IPS-NIHi7 (cell line): ENCODE measurements at regions not wholly inside any gene's neighbourhood (a gene's known extent, or its start where the extent isn't known, plus 50 kb on each side); places are given as distances from the start of the nearest gene placed in this dataset.
A peak's percentile ranks its signal among the peaks of the same experiment; 100 is the strongest.

ENCODE experiments used
- DNase-seq: peaks from one replicate; pipeline ENCODE4 v3.0.0; 2012; ENCODE audit warnings: mixed read lengths; ENCODE audit errors: extremely low spot score

DNA sequence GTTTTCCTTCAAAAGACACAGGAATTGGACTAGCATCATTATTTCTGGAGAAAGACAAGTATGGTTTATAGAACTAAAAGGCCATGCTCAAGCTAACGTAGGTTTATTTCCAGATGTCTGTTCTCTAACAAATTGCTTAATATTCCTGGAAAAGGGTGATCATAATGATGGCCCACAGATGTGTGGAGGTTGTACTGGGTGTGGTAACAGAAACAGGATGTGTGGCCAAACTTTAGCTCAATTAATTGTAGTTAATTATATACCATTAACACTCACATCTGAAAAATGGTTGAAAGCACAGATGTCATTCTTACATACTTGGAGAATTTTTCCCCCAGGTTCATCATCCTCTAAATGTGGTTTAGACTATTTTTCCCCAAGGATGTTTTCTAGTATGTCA lies 292.7 kb upstream of the RASA1 start:
- no peak for DNase-seq

- DNase-seq: no peak
Observed at GRCh38 chr5:86977190-86977589, 290.5 kb upstream of the RASA1 start.

GRCh38 chr5:86977808-86978207 lies 289.9 kb upstream of the RASA1 start:
- DNase-seq: no peak

DNA sequence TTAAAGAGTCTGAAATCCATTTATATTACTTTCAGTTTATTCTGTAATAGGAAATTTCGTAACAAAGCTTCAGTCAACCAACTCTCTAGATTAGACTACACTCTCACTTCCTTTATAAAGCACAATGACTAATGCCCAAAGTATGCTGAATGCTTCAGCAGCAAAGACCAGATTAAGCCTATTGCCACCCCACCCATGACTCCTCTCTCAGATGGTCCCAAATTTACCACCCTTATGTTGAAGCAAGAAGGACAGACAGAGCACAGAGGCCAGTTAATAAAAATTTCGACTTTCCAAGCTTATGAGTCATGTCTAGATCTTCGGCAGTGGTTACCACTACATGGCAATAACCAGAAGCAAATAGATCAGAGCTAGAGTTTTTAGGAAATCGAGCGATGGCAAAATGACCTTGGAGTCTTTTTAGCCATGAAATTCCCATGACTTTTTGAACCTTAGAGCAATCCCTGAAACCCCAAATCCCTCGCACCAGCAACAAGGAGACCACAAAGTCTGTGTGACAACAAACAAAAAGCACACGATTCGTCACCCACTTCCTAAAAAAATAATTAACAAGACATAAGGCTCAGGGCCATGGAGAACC lies 287.8 kb upstream of the RASA1 start:
- DNase-seq: no peak

DNA sequence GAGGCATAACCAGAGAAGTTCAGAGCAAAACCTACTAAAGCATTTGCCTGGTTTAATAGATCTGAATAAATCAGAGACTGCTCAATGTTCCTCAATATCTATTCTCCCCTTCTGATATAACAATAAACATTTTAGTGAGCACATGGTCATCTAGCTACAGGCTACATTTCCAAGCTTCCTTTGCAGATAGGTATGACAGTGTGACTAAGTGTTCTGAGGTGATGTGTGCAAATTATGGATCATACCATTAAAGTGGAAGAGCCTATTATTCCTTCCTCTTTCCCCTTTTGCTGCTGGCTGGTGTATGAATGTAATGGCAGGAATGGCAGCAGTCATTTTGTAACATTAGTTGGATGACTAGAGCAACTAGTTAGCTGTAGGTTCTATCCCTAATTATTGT lies 285.8 kb upstream of the RASA1 start:
- no peak for DNase-seq

DNA sequence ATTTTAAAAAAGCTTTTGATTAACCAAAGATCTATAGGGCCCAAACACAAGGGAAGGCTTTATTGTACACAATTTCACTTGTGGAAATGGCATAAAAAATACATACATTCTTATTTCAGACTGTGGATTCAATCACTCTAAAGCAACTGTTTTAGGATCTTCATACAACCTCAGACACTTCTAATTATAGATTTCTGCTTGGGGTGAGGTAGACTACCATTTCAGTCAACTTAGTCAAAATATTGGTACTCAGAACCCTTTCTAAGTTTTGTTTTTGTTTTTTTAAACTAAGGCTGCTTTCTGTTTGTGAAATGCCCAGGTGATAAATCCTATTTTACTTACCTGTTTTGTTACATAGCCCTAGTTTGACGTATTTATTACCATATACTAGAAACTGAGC lies 284.5 kb upstream of the RASA1 start:
- DNase-seq: no peak

DNA sequence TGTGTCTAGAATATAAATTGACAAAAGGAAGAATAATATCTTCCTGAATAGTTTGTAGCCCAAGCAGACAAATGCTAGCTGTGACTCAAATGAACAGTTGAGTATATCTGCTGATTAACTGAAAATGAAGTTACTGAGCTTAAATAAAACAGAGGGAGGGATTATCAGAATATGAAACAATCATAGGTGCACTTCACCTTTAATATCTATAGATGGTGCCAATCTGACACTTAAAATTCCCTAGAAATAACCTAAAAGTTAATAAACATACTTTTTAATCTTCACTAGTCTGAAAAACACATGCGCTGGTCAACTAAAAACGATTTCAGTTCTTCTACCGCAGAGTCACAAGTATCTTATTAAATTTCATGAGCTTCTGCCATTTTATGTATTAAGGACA lies 280.8 kb upstream of the RASA1 start:
- no peak for DNase-seq

DNA sequence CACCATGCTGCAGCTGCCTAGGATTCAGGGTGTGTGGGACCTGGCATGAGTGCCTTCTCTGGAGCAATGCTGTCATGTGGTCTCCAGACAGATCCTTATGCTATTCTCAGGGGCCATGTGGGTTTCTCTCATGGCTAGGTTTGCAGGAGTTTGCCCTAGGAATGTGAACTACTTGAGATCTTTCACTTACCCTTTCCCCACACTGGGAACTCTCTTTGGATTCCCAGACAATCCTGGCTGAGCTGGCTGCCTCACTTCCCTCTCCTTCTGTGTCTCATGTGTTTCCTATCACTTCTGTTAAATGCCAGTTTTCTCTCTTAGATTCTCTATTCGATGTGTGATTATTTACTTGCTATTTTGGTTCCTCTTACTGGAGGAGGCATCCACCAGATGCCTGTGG lies 270.2 kb upstream of the RASA1 start:
- DNase-seq: no peak

GRCh38 chr5:86999951-87000350 lies 267.7 kb upstream of the RASA1 start:
- DNase-seq: no peak

DNA sequence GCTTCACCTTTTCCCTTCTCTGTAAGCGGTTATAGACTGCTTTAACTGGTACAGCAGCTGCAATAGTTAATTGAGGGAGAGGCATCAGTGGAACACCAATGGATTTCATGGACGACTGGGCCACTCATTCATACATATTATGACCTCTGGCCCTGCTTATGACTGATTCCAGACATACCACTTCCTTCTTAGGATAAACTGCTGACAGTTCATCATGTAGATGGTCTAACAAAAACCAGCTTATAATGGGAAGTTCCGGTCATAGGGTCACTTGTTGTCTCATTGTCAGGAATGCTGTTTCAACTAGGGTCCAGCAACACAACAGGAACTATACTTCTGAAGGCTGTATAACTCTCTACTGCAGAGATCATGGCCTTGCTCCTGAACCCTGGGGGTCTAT lies 265.2 kb upstream of the RASA1 start:
- no peak for DNase-seq

- no peak for DNase-seq
Observed at GRCh38 chr5:87004101-87004500, 263.6 kb upstream of the RASA1 start.

DNA sequence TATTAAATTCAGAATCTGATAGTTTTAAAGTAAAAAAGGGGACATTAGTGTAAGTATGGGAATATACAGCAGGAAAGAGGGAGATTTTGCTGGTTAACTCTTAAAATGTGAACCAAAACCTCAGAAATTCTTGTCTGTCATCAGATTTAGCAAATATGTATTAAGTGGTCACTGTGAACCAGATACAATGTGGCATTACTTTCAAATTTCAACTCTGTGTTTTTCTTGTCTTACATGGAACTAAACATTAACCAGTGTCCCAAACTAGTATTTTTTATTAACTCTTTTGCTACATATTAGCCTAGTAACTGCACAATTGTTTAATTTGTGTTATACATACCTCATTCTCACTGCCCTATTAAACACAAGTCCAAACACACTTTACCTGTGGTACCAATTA lies 259.9 kb upstream of the RASA1 start:
- DNase-seq: no peak

DNA sequence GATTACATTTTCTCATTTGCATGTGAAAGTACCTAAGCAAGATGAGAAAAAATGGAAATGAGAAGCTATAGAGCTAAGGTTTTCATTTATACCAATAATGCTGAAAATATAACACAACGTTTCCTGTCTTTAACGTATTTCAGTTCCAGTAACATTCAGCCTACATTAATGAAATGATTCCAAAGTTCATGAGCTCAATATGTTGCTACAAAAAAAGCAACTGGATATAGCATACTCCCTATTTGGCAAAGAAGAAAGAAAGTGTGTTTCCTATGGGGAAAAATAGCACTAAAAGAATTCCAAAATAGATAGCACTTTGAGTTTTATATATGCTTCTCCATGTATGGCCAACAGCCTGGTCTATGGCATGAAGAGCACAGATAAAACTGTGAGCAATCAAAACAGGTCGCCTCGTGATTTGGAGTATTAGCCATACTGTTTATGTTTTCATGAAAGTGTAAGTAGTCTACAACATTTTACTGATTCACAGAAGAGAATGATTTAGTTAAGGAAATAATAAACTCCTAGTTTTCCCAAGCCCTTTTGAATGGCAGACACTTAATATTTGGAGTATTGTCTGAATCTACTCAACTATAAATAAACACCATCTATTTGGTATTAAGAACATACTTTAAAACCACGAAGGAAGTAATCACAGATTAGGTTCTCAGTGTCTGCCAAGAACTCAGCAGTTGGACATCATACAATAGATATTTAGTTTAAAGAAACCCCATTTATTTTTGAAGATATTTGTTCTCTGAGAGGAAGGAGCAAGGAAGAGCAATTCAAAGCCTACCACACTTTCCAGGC lies 258.7 kb upstream of the RASA1 start:
- DNase-seq: no peak

DNA sequence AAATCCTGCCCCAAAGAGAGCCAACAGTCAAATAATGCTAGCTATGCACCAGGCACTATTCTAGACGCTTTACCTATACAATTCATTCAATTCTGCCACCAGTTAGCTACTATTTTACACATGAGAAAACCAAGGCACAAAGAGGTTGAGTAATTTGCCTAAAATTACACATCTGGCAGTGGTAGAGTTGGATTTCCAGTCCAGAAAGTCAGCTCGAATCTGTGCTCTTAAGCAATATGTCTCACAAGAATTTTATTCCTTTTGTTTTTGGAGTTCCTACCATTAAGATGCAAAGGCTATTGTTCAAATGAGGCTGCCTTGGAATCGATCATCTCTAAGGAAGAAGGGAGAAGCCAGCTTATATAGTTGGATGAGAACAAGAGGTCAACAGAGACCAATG lies 256.9 kb upstream of the RASA1 start:
- DNase-seq: no peak

GRCh38 chr5:87015901-87016300 lies 251.8 kb upstream of the RASA1 start:
- no peak for DNase-seq

- peak; percentile 31 for DNase-seq
Observed at GRCh38 chr5:87020099-87020934, 247.4 kb upstream of the RASA1 start.

GRCh38 chr5:87022415-87022814 lies 245.3 kb upstream of the RASA1 start:
- no peak for DNase-seq

GRCh38 chr5:87027570-87027969 lies 240.1 kb upstream of the RASA1 start:
- no peak for DNase-seq

DNA sequence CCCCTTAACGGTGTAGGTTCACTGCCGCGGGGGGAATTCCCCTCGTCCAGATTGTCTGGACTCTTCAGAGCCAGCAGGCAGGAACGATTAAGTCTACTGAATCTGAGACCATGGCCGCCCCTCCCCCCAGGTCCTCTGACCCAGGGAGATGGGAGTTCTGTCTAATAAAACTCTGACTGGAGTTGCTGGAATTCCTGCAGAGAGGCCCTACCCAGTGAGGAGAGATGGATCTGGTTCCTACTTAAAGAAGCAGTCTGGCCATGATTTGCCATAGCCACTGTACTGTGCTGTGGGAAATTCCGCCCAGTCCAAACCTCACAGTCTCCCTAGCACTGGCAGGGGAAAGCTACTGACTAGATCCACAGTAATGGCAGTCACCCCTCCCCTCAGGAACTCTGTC lies 237.7 kb upstream of the RASA1 start:
- DNase-seq: no peak

DNA sequence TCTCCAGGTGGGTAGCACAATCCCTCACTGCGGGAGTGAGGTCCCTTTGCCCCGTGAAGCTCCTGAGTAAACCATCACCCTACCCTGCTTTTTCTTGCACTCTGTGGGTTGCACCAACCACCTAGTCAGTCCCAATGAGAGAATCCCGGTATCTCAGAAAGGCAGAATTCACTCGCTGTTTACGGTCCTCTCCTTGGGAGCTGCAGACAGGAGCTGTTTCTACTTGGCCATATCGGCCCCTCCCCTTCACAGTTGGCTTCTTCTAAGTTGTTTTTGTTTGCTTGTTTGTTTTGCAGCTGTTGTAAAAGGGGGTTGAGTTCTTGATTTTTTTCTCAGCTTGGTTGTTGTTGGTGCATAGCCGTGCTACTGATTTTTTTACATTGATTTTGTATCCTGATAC lies 237.0 kb upstream of the RASA1 start:
- DNase-seq: no peak

DNA sequence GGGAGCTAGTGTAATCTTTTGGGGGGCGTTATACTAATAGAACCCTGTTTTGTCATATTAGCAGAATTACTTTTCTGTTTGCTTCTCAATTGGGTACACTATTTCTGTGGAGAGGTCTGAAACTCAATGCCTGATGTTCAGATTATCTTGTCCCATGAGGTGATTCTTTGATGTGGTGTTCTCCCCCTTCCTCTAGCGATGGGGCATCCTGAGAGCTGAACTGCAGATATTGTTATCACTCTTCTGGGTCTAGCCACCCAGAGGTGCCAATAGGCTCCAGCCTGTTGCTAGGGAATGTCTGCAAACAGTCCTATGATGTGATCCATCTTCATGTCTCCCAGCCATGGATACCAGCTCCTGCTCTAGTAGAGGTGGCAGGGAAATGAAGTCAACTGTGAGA lies 233.1 kb upstream of the RASA1 start:
- no peak for DNase-seq

GRCh38 chr5:87042554-87042953 lies 225.1 kb upstream of the RASA1 start:
- no peak for DNase-seq

DNA sequence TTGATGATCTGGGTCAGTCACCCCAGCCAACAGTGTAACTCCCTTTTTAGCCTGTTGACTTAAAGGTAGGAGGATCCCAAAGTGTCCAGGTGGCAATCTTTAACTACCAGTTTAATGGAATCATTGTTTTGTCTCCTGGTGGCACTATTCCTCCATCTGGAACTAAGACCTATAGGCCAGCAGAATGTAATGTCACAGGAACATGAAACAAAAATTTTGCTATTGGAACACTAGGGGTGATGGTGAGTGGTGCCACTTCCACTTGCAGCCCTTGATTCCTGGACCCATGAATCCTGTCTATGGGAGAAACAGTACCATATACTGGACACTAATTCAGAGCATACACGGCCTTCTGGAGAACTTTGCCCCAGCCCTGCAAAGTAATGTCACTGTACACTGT lies 219.5 kb upstream of the RASA1 start:
- no peak for DNase-seq
